Heart left ventricle (tissue), 16 donors: ENCODE measurements at regions not wholly inside any gene's neighbourhood (a gene's known extent, or its start where the extent isn't known, plus 50 kb on each side); places are given as distances from the start of the nearest gene placed in this dataset.

Experiments
- ATAC-seq, 4 donors: fragments of 200-7000 bp; cut with Tn5 transposase; one replicate each; pipeline ENCODE4 v1.9.1; 2020 to 2022; ENCODE audit warnings: moderate library complexity in 4 of 4, mild to moderate bottlenecking in 3 of 4, moderate number of reproducible peaks in 1 of 4
- DNase-seq, 5 donors: peaks; one replicate each; pipeline ENCODE4 v3.0.0-alpha.2; 2020
- H3K27ac ChIP-seq, 12 donors: fragments of 200-600 bp; sonication (generic) in 4 of 12; one replicate each; pipeline versions ENCODE4 v1.5.0 to v1.8.0; 2016 to 2022; ENCODE audit warnings: mild to moderate bottlenecking in 2 of 12
- H3K27me3 ChIP-seq, 9 donors: fragments of 200-600 bp; sonication (generic) in 2 of 9; one replicate each; pipeline versions ENCODE4 v1.5.1 to v1.8.0; 2016 to 2022; ENCODE audit warnings: mild to moderate bottlenecking in 3 of 9
- H3K36me3 ChIP-seq, 9 donors: fragments of 200-600 bp; sonication (generic) in 2 of 9; one replicate each; pipeline versions ENCODE4 v1.5.0 to v1.8.0; 2018 to 2022; ENCODE audit warnings: mild to moderate bottlenecking in 2 of 9
- H3K4me1 ChIP-seq, 12 donors: fragments of 200-600 bp; sonication (generic) in 4 of 12; one replicate each; pipeline versions ENCODE4 v1.5.0 to v1.8.0; 2016 to 2022; ENCODE audit warnings: mild to moderate bottlenecking in 3 of 12
- H3K4me3 ChIP-seq, 12 donors: fragments of 200-600 bp; sonication (generic) in 4 of 12; one replicate each; pipeline versions ENCODE4 v1.5.0 to v1.8.0; 2017 to 2022; ENCODE audit warnings: mild to moderate bottlenecking in 9 of 12, moderate library complexity in 4 of 12
- H3K9me3 ChIP-seq, 12 donors: fragments of 200-600 bp; sonication (generic) in 4 of 12; one replicate each; pipeline versions ENCODE4 v1.5.0 to v1.8.0; 2016 to 2022; ENCODE audit warnings: mild to moderate bottlenecking in 1 of 12
- POLR2A ChIP-seq, 2 donors: fragments of 450-650 bp; IDR thresholded peaks; one replicate each; pipeline ENCODE4 v1.6.1; 2017; ENCODE audit warnings: antibody characterized with exemption in 2 of 2, mild to moderate bottlenecking in 2 of 2, moderate library complexity in 2 of 2
- WGBS, 4 donors: extraction: QIAGEN DNeasy Blood & Tissue Kit in 2 of 4; methylation state at CpG; one replicate each; pipeline versions ENCODE4 v1.1.5 to v1.1.7; 2013 to 2018; 5-methylcytosine and 5-hydroxymethylcytosine counted together
- intact Hi-C, 10 donors: fragments of 100-400 bp; cut with DNase I; formaldehyde crosslinking; loops; one replicate each; pipeline versions ENCODE4 v1.11.1 to v1.14.2; 2022
- TF ChIP-seq, protein P1 (sequence below), 12 donors: fragments of 200-600 bp; sonication (generic) in 4 of 12; IDR thresholded peaks; one replicate each; pipeline versions ENCODE4 v1.5.0 to v1.8.0; 2018 to 2022; ENCODE audit warnings: antibody characterized with exemption in 12 of 12, mild to moderate bottlenecking in 5 of 12
- donor health status: ischemic (EF 13 %, LVEDD 7.1; RV severe dilation, severe dysfunction).
- donor health status: healthy with polysubstance abuse.
- donor health status: DM: no; HTN: yes; CAD: no.
- donor health status: DM: no; HTN: no; CAD: no.
- donor health status: ischemic (EF 25% LVEDD 6.9; RV normal size, moderate dysfunction).
- donor health status: ischemic (EF 25% LVEDD 5.7; RV mildly dilated, moderate dysfunction).
- donor health status: healthy.
- donor health status: DM: yes; HTN: yes; CAD: no.
- donor health status: ischemic (EF 35%, LVEDD 5.7; RV mildly dilated, moderate dysfunction).
- donor health status: nonischemic (EF 11% LVEDD 7.7; RV severe dilation, severe dysfunction).
- donor health status: DM: yes; HTN: yes; CAD: no.
- donor health status: PGD.
- donor health status: ischemic (EF 29% LVEDD 5.4; RV normal size, mild dysfunction).
- donor health status: nonischemic (EF 23%, LVEDD 6.1; RV moderate dilation, normal function).

GRCh38 chr20:51204794-51205193 lies 181.9 kb upstream of the KCNG1 start:
- TF ChIP-seq, protein P1, sequence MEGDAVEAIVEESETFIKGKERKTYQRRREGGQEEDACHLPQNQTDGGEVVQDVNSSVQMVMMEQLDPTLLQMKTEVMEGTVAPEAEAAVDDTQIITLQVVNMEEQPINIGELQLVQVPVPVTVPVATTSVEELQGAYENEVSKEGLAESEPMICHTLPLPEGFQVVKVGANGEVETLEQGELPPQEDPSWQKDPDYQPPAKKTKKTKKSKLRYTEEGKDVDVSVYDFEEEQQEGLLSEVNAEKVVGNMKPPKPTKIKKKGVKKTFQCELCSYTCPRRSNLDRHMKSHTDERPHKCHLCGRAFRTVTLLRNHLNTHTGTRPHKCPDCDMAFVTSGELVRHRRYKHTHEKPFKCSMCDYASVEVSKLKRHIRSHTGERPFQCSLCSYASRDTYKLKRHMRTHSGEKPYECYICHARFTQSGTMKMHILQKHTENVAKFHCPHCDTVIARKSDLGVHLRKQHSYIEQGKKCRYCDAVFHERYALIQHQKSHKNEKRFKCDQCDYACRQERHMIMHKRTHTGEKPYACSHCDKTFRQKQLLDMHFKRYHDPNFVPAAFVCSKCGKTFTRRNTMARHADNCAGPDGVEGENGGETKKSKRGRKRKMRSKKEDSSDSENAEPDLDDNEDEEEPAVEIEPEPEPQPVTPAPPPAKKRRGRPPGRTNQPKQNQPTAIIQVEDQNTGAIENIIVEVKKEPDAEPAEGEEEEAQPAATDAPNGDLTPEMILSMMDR (IDR thresholded peaks at IDR 0.05): no peak
- TF ChIP-seq POLR2A (IDR thresholded peaks at IDR 0.05): no peak
- DNase-seq (no peak), ATAC-seq (no peak)
- peaks cover 0 to 20% (median 2%) of the 10 kb centered on the region in 9 donors for H3K27me3 ChIP-seq
- no peaks in the 10 kb centered on the region for H3K9me3 ChIP-seq
- intact Hi-C loops: no loop called here
- H3K36me3 ChIP-seq: no peaks in the 10 kb centered on the region
- H3K27ac ChIP-seq: no peak overlapping the region
- no peaks in the 10 kb centered on the region for H3K4me1 ChIP-seq
- H3K4me3 ChIP-seq: no peak overlapping the region
- WGBS, 4 donors: 41 to 60% (median 55%) methylated on average over 1 of the region's 1 CpG

DNA sequence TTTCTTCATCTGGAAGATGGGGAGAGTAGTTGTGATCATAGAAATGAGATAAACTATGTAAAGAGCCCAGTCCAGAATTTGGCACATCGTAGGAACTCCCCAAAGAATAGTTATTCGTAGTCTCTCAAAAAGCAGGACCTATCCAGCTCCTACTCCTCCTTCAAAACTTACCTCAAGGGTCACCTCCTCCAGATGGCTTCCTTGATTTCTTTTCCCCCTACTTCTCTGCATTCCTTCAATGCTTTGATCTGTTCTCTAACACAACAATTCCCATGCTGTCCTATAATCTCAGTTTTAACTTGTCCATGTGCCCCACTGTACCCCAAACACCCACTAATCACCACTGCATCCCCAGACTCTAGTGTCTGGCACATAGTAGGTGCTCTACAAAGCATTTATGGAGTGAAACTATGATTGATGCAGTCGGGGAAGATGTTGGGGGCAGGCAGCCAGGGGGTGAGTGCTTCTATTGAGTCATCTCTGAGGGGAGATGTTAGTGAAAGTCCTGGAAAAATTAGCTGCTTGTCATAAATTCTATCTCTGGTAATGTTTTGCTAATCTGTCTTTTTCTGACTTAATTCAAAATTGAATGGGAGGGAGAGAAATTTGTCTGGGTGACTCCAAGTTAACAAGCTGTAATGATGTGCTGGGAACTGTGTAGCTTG lies 181.3 kb upstream of the KCNG1 start:
- H3K27me3 ChIP-seq: peaks cover 0 to 21% (median 0%) of the 10 kb centered on the region in 9 donors
- no peak overlapping the region for H3K4me3 ChIP-seq
- H3K9me3 ChIP-seq: no peaks in the 10 kb centered on the region
- H3K4me1 ChIP-seq: no peaks in the 10 kb centered on the region
- ATAC-seq (no peak), DNase-seq (no peak)
- intact Hi-C loops: no loop called here
- WGBS, 4 donors: 45 to 69% (median 54%) methylated on average over 3 of the region's 3 CpGs
- H3K36me3 ChIP-seq: no peaks in the 10 kb centered on the region
- no peak overlapping the region for H3K27ac ChIP-seq
- no peak for TF ChIP-seq POLR2A (IDR thresholded peaks at IDR 0.05)
- TF ChIP-seq, protein P1 (IDR thresholded peaks at IDR 0.05): no peak

GRCh38 chr20:51202304-51202703 lies 179.4 kb upstream of the KCNG1 start:
- no peaks in the 10 kb centered on the region for H3K9me3 ChIP-seq
- DNase-seq (no peak), ATAC-seq (no peak)
- H3K27me3 ChIP-seq: peaks cover 0 to 27% (median 4%) of the 10 kb centered on the region in 9 donors
- 81 to 85% (median 83%) methylated on average over 10 of the region's 10 CpGs for WGBS, 4 donors
- no peak overlapping the region for H3K4me3 ChIP-seq
- H3K4me1 ChIP-seq: no peaks in the 10 kb centered on the region
- intact Hi-C loops: no loop called here
- H3K27ac ChIP-seq: no peak overlapping the region
- no peaks in the 10 kb centered on the region for H3K36me3 ChIP-seq
- TF ChIP-seq, protein P1 (IDR thresholded peaks at IDR 0.05): no peak

DNA sequence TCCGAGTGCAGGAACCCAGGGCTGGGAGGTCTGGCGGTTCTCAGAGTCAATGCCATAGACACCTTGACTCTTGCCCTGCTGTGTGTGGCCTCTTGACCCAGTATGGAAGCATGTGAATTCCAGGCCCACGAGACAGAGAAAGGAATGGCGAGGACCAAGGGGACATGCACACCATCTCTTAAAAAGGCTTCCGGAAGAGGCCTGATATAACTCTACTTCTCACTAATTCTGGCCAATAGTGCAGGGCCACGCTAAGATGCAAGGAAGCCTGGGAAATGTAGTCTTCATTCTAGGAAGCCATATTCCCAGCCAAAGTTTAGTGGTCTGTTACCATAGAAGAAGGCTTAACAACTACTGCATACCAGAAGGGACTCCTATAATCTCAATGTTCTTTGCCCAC lies 177.0 kb upstream of the KCNG1 start:
- H3K4me1 ChIP-seq: no peaks in the 10 kb centered on the region
- H3K36me3 ChIP-seq: no peaks in the 10 kb centered on the region
- no peak overlapping the region for H3K4me3 ChIP-seq
- H3K9me3 ChIP-seq: no peaks in the 10 kb centered on the region
- no peak for DNase-seq
- WGBS, 4 donors: 68 to 74% (median 72%) methylated on average over 6 of the region's 6 CpGs
- intact Hi-C loops: loop anchor here in 1 of 10 donors (10.0 kb wide), 1 partner anchor 55 kb away; no protein-coding TSS in a partner anchor
- TF ChIP-seq POLR2A (IDR thresholded peaks at IDR 0.05): no peak
- no peak overlapping the region for H3K27ac ChIP-seq
- ATAC-seq: no peak
- H3K27me3 ChIP-seq: peaks cover 0 to 40% (median 6%) of the 10 kb centered on the region in 9 donors
